Stimulated activated CD8-positive, alpha-beta memory T cell treated with anti-CD3 and anti-CD28 coated beads, Interleukin-15, amount 100 ng/mL, for 24 hours (primary cell): ENCODE measurements at regions not wholly inside any gene's neighbourhood (a gene's known extent, or its start where the extent isn't known, plus 50 kb on each side); places are given as distances from the start of the nearest gene placed in this dataset.
"Not testable (repeated sequence)": the region's sequence is repeated elsewhere in the genome, so short reads cannot be mapped to it uniquely, and the experiment has no call there.

ENCODE experiments used
- DNase-seq: peaks from one replicate; pipeline ENCODE4 v3.0.0-alpha.2; 2020; ENCODE audit warnings: low read depth

DNA sequence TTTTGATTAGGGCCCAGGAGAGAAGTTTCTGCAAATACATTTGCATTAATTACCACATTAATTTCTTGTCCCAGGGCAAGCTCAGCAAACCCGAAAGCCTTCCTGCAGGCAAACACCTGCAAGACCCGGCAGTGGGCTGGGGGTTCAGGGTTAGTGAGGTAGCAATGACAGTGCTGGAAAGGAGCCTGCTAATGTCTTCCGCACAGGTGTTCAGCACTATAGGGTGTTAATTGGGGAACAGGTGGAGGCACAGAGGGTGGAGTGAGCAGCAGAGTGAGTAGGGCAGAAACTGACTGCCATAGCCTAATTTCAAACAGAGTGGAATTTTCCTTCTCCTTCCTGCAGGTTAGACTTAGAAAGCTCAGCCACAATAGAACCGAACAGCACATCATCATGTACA lies 50.9 kb upstream of the UBASH3B start:
- DNase-seq = no peak

DNA sequence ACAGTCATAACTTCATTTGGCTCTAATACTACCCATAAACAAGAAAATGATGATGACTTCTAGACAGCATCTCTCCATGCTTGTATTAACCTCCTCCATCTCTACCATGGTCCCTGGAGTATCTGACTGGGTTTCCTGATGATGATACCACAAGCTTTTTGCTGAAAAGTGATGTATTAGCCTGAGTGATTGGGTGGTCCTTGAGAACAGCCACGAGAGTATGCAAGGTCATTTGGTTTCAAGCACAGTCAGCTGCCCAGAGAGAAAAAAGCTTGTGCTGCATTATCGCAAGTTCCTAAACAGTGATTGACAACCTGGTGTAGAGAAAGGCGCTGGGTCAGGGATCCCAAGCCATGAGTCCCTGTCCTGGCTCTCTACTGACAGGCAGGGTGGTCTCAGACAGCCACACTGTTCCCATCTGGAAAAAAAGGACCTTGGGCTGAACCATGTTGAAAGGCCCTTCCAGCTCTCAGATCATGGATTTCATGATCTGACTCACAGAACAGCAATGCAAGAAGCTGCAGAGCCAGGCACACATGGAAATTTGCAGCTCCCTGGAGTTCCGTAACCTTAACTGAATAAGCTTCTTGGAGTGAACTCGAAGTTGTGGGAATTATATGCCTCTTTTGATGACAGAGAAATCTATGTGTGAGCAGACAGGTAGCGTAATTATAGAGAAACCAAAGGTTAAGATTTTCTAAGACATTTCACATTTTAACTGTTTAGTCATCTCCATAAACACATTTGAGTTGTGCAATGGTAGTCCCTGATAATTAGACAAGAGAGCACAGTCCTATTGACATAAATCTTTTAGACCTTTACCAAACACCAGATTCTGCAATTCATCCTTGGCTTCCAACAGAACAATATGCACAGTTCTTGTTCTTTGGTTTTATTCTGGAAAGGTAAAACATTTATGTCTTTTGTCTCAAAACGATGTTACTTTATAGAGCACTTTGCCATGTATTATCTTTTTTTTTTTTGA lies 54.1 kb upstream of the UBASH3B start:
- DNase-seq = no peak

DNA sequence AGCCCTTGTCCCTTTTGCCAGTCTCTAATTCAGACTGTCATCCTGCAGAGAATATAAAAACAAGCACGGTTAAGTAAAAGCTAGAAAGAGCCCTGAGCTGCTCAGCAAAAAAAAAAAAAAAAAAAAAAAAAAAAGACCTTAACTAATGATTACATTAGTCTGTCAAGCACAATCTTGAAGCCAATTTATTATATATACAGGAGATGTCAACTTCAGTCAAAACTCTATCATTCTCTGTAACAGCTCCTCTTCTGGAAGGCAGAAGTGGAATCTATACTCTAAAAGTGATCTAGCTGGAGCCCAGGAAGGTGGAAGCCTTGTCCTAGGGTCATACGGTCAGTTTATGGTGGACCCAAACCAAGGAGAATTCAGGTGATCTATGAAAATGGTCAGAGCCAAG lies 55.2 kb upstream of the UBASH3B start:
- no peak for DNase-seq

DNA sequence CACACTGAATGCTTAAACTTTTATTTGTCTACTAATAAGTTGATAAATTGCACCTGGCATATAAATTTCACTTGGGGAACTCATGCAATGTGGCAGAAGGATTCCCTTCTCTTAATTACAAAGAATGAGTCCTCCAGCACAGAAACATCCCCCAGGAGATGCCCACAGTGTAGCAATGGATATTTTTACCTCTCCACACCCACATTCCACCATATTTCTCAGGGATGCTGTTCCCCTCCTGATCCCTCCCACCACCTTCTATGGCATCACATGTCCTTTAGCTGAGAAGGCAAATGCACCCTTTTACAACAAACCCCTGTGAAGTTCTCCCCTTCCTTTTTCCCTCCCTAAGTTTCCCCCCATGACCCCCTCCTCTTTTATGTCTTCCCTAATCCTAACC lies 56.1 kb upstream of the UBASH3B start:
- no peak for DNase-seq

DNA sequence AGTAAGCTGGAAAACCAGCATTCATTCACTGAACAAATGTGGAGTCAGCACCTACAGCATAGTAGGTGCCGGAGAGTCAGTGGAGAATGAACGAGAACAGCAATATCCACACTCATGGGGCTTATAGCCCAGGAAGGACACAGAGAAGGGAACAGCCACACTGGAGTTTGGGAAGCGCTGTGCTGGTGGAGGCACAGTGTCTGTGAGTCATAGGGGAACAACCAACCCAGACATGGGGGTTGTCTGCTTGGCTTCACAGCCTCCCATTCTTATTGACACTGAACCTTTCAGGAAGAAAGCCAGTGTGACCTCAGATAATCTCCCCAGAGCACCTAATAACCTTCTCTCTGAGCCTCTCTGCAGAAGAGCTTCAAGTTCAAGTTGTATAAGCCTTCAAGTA lies 56.6 kb upstream of the UBASH3B start:
- DNase-seq = no peak

DNA sequence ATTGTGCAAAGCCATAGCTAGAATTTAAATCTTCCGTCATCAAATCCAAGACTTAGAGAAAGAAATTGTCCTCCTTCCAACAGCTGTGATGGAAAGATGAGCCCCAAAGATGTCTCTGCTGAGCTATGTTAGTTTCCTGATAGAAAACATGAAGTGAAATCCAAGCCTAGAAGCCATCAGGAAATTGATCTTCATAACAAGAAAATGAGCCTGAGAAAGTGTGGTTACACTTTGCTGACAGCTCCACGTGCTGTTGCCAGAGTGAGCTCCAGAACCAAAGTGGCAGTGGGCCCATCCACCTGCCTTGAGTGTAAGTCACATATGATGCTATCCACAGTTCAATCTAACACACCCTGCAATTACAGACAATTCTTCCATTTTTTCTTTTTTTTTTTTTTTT lies 58.0 kb upstream of the UBASH3B start:
- DNase-seq = no peak

DNA sequence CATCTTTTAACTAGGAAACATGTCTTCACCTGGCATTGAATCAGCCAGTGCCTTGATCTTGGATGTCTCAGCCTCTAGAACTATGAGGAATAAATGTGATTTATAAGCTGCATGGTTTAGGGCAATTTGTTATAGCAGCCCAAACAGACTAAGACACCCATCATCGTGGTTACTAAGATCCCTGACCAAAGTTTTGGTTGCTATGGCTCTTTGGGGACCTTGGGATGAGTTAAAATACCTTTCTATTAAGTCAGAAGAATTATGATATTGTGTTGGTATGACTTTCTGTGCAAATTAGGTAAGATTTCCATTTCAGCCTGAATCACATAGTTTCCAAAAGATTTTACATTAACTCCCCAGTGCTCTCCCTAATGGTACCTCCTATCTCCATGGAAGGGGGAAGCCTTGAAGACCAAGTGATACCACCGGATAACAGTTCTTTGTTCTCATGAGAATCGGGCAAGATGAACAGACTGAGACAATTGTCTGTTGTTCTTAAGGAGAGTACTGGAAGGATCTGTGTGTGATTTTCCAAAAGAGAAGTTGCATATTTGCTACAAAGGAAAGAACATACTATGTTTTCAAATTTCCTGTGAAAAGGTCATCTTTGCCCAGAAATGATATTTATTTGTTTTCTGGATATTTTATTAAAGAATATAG lies 60.4 kb upstream of the UBASH3B start:
- DNase-seq = no peak

DNA sequence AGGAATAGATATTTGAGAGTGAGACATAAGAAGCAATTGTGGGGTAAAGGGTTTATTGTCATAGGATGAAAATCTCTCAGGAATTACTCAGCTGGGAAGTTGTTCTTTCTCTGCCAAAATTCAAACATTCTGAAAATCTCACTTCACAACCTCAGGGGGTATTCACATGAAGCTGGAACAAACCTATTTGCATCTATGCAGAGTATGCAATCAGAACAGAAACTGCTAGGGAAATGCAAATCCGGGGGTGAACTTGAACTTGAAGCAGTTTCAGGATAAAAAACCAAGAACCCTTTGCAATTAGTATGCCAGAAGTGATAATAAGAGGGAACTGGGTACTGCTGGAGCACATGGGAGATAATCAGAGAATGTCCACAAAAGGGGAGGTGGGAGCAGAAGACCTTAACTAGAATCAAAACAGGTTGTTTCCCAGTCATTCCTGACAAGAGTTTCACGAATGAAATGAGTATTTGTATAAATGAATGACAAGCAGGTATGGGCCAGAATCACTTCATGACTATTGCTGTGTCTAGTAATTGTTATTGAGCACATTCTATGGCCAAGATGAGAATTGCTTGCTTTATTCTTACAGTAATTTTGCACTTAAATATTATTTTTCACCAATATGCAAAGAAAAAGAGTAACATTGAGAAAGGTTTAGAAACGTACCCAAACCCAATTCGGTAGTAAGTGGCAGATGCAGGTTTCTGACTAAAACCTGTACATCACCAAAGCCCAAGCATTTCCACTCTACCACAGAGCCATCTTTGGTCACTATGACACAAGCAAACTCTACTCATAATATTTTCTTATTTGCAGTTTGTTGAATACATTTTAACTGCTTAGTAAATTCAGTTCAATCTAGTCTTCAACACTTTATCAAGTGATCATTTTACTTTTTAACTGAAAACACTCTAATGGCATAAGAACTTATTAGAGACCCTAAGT lies 61.8 kb upstream of the UBASH3B start:
- DNase-seq = no peak

DNA sequence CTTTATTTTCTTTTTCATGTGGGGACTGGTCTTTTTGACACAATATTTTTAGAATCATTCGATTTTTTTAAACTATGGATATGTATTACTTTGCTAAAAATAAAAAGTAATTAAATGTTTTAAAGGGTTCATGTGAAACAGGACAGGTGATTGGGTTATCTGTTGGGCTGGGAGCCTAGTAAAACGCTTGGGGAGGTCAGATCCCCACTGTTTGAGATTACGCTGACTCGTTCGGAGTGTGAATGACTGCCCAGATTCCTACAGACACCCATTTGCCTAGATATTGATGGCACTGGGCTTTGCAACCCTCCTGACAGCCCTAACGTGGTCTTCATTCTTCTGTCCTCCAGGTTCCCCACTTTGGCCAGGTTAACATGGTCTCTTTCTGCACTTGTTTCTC lies 62.9 kb upstream of the UBASH3B start:
- DNase-seq = no peak

DNA sequence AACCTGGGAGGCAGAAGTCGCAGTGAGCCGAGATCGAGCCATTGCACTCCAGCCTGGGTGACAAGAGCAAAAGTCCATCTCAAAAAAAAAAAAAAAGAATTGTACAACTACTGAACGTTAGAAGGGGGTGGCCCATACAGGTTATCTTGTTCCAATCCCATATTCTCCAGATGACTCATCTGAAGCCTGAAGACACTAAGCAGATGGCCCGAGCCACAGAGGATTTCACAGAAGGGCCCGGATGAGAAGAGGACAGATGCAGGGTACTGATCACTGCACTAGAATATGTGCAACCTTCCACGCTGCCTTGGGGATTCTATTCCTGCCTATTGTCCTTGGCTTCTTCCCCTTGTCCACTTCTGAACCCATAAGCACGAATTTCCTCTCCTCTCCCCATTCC lies 70.9 kb upstream of the UBASH3B start:
- DNase-seq = no peak

DNA sequence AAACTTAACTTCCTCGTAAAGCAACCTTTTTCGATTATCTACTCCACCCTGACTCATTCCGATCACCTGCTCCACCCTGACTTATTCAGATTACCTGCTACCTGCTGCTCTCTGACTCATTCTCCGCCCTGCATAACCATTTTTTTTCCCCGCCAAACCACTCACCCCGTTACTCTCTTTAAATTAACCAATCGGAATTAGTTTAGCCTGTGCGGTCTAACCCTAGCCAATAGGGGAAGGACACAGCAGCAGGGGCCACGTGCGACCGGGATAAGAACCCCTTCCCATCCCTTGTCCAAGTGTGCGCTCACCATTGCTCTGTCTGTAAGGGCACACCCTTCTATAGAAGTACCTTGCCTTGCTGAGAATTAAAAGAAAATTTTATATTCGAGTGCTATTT lies 75.5 kb upstream of the UBASH3B start:
- not testable (repeated sequence) for DNase-seq

DNA sequence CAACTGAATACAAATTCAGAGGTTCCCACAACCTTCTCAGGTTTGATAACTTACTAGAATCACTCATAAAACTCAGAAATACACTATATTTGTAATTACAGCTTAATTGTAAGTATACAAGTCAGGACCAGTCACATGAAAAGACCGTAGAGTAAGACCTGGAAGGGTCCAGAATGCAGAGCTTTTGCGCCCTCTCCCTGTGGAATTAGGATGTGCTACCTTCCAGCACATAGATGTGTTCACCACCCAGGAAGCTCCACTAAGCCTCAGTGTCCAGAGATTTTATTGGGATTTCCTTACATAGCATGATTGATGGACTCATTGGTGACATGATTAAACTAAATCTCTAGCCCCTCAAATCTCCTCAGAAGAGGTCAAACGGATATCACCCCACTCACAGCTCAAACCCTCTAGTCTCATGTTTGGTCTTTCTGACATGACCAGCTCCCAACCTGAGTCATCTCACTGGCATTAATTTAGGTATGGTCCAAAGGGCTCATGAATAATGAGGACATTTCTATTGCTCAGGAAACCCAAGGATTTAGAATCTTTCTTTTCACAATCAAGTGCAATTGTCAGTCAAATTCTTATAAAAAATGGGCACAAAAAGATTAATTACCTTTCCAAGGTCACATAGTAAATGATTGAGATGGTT lies 77.2 kb upstream of the UBASH3B start:
- no peak for DNase-seq

DNA sequence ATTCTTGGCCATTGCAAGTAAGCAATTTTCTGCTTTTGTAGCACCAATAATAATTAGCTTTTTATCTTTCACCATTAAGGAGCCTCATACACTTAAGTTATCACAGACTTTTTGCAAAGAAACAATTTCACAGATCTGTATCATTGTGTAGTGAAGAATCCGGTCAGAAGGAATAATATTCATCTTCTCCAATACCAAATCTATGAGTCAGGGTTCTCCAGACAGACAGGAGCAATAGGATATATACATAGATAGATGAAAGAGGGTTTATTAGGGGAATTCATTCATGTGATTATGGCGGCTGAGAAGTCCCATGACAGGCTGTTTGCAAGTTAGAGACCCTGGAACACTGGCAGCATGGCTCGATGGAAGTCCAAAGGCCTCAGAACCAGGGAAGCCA lies 82.9 kb upstream of the UBASH3B start:
- no peak for DNase-seq

DNA sequence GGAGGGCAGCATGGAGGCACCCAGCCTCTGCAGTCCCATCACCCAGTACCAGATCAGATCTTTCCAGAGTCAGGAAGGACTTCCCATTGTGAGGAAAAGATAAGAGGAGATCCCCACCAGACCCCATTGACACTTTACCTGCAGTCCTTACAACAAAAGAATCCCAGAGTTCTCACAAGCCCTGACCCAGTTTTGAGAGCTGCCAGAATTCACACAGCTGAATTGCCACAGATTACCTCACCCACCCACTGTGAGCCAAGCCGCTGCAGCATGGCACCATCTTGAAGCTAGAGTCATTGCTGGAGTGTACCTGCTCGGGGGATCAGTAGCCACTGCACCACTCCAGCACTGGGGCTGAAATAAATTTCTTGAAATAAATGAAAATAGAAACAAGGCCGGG lies 91.8 kb upstream of the UBASH3B start:
- no peak for DNase-seq

DNA sequence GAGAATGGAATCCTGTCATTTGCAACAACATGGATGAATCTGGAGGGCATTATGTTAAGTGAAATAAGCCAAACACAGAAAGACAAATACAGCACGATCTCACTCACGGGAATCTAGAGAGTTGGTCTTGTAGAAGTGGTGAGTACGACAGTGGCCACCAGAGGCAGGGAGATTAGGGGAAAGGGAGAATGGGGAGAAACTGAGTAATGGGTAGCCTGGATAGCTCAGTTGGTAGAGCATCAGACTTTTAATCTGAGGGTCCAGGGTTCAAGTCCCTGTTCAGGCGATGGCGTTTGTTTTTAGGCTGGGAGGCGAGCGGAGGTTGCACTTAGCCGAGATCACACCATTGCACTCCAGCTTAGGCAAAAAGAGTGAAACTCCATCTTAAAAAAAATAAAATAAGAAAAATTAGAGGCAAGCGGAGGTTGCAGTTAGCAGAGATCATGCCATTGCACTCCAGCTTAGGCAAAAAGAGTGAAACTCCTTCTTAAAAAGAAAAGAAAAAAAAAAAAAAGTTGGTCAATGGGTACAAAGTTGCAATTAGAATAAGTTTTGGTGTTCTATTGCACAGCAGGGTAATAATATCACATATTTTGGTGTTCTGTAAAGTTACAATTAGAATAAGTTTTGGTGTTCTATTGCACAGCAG lies 95.7 kb upstream of the UBASH3B start:
- DNase-seq = no peak

DNA sequence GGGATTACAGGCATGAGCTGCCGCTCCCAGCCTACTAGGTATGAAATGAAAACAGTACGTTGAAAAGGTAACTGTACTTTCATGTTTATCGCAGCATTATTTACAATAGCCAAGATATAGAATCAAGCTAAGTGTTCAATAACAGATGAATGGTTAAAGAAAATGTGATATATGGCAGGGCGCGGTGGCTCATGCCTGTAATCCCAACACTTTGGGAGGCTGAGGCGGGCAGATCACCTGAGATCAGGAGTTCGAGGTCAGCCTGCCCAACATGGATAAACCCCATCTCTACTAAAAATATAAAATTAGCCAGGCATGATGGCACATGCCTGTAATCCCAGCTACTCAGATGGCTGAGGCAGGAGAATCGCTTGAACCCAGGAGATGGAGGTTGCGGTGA lies 96.3 kb upstream of the UBASH3B start:
- not testable (repeated sequence) for DNase-seq

DNA sequence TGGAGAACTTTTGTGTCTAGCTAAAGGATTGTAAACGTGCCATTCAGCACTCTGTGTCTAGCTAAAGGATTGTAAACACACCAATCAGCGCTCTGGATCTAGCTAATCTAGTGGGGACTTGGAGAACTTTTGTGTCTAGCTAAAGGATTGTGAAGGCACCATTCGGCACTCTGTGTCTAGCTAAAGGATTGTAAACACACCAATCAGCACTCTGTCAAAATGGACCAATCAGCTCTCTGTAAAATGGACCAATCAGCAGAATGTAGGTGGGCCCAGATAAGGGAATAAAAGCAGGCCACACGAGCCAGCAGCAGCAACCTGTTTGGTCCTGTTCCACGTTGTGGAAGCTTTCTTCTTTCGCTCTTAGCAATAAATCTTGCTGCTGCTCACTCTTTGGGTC lies 98.4 kb upstream of the UBASH3B start:
- DNase-seq = not testable (repeated sequence)

DNA sequence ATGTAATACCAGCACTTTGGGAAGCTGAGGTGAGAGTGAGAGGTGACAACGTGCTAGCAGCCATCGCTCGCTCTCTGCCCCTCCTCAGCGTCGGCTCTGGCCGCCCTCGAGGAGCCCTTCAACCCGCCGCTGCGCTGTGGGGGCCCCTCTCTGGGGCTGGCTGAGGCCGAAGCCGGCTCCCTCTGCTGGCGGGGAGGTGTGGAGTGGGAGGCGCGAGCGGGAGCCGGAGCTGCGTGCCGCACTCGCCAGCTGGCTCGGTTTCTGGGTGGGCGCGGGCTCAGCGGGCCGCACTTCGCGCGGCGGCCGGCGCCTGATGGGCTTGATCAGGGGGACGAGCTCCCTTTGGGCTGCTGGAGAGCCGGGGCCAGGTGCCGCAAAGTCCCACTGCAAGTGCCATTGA lies 98.9 kb upstream of the UBASH3B start:
- DNase-seq = no peak

DNA sequence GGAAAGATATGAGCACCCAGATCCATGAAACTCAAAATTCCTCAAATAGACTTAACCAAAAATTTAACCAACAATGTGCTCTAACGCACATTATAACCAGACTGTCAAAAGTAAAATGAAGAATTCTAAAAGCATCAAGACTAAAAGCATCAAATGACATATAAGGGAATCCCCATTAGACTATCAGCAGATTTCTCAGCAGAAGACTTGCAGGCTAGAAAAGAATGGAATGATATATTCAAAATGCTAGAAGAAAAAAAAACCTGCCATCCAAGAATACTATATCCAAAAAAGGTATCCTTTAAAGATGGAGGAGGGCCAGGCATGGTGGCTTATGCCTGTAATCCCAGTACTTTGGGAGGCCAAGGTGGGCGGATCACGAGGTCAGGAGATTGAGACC lies 117.5 kb upstream of the UBASH3B start:
- DNase-seq = no peak

DNA sequence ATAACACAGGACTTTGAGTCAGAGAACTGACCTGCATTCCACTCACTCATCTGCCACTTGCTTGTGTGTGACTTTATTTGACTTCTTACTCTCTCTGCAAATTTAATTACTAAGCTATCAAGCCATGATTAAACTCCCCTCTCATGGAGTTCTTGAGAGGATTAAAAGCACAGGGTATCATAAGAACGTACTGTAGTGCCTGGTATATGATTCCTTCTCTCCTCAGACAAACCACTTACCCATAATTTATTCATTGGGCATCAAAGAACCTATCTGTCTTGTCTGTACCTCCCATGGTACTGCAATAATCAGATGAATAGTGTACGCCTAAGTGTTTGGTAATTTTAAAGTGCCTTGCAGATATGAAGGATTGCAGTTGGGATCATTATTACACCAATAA lies 130.6 kb upstream of the UBASH3B start:
- DNase-seq = no peak
